Adrenal gland (tissue), 9 donors: ENCODE measurements at regions not wholly inside any gene's neighbourhood (a gene's known extent, or its start where the extent isn't known, plus 50 kb on each side); places are given as distances from the start of the nearest gene placed in this dataset.

ENCODE experiments used
- DNase-seq, 7 donors: peaks; one replicate each; pipeline ENCODE4 v3.0.0-alpha.2; 2019 to 2020
- H3K27ac ChIP-seq, 5 donors: fragments of 200-600 bp; sonication (generic) in 4 of 5; 1 replicate in 3 of 5; 2 replicates in 2 of 5; pipeline versions ENCODE4 v1.5.1 to v1.8.0; 2016 to 2020; ENCODE audit warnings: mild to moderate bottlenecking in 1 of 5
- H3K27me3 ChIP-seq: fragments of 200-600 bp; 2 replicates; pipeline ENCODE4 v1.8.0; 2021
- H3K36me3 ChIP-seq, 2 donors: fragments of 200-600 bp; replicated peaks in 1 of 2; 1 replicate in 1 of 2; 2 replicates in 1 of 2; pipeline versions ENCODE4 v1.5.1 to v1.8.0; 2018 to 2022
- H3K4me1 ChIP-seq, 2 donors: fragments of 200-600 bp; replicated peaks in 1 of 2; 1 replicate in 1 of 2; 2 replicates in 1 of 2; pipeline versions ENCODE4 v1.5.1 to v1.8.0; 2018 to 2021
- H3K4me3 ChIP-seq, 4 donors: fragments of 200-600 bp; sonication (generic) in 3 of 4; one replicate each; pipeline ENCODE4 v1.5.1; 2016 to 2018
- H3K9me3 ChIP-seq, 3 donors: fragments of 200-600 bp; sonication (generic) in 1 of 3; replicated peaks in 1 of 3; 1 replicate in 2 of 3; 2 replicates in 1 of 3; pipeline versions ENCODE4 v1.5.1 to v1.8.0; 2016 to 2021
- POLR2A ChIP-seq, 2 donors: fragments of 450-650 bp; IDR thresholded peaks; one replicate each; pipeline ENCODE4 v1.6.1; 2017; ENCODE audit warnings: antibody characterized with exemption in 2 of 2, mild to moderate bottlenecking in 2 of 2, moderate library complexity in 1 of 2
- WGBS, 4 donors: extraction: QIAGEN DNeasy Blood & Tissue Kit in 2 of 4; methylation state at CpG; one replicate each; pipeline versions ENCODE4 v1.1.5 to v1.1.7; 2013 to 2017; 5-methylcytosine and 5-hydroxymethylcytosine counted together
- intact Hi-C, 2 donors: fragments of 100-400 bp; cut with DNase I; formaldehyde crosslinking; loops; one replicate each; pipeline versions ENCODE4 v1.14.1 to v1.15.0; 2022 to 2023
- TF ChIP-seq, protein P1 (sequence below), 6 experiments: fragments of 450-650 bp in 4 of 6; fragments of 200-600 bp in 2 of 6; sonication (generic) in 1 of 6; IDR thresholded peaks; 1 replicate in 5 of 6; 2 replicates in 1 of 6; pipeline versions ENCODE4 v1.5.1 to v1.8.0; 2016 to 2021; ENCODE audit warnings: antibody characterized with exemption in 6 of 6, mild to moderate bottlenecking in 2 of 6, moderate library complexity in 1 of 6
- donor health status: healthy with polysubstance abuse.
- donor health status: Bipolar disorder and iron deficiency.
- donor health status: DM: yes; HTN: yes; CAD: no.
- donor health status: DM: no; HTN: no; CAD: no.
- donor health status: DM: no; HTN: no; CAD: no.

DNA sequence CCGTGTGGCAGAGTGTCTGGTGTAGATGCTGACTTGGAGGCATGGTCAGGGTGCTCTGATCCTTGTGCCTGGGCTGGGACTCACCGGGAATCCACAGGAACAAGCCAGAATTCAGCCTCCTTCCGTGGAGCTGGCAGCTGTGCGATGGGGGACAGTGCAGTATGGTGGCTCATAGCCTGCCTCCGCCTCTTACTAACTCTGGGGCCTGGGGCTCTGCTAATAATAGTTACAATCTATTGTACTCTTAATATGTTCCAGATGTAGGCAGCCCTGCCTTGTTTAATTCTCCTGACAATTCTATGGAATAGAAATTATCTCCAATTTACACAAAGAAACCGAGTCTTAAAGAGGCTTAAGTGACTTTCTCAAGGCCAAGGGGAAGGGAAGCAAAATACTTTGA, 77.6 kb downstream of the PCDH1 start:
- Histone ChIP-seq H3K9me3 (no peaks in the 10 kb centered on the region), H3K4me1 (no peaks in the 10 kb centered on the region), H3K27me3 (peaks cover 6% of the 10 kb centered on the region), H3K27ac (no peak overlapping the region), H3K4me3 (no peak overlapping the region), H3K36me3 (no peaks in the 10 kb centered on the region)
- WGBS, 4 donors = 62 to 72% (median 68%) methylated on average over 5 to 6 of the region's 6 CpGs
- intact Hi-C loops = no loop called here
- DNase-seq = no peak
- no peak for TF ChIP-seq POLR2A (IDR thresholded peaks at IDR 0.05)
- TF ChIP-seq, protein P1, sequence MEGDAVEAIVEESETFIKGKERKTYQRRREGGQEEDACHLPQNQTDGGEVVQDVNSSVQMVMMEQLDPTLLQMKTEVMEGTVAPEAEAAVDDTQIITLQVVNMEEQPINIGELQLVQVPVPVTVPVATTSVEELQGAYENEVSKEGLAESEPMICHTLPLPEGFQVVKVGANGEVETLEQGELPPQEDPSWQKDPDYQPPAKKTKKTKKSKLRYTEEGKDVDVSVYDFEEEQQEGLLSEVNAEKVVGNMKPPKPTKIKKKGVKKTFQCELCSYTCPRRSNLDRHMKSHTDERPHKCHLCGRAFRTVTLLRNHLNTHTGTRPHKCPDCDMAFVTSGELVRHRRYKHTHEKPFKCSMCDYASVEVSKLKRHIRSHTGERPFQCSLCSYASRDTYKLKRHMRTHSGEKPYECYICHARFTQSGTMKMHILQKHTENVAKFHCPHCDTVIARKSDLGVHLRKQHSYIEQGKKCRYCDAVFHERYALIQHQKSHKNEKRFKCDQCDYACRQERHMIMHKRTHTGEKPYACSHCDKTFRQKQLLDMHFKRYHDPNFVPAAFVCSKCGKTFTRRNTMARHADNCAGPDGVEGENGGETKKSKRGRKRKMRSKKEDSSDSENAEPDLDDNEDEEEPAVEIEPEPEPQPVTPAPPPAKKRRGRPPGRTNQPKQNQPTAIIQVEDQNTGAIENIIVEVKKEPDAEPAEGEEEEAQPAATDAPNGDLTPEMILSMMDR (IDR thresholded peaks at IDR 0.05) = no peak

DNA sequence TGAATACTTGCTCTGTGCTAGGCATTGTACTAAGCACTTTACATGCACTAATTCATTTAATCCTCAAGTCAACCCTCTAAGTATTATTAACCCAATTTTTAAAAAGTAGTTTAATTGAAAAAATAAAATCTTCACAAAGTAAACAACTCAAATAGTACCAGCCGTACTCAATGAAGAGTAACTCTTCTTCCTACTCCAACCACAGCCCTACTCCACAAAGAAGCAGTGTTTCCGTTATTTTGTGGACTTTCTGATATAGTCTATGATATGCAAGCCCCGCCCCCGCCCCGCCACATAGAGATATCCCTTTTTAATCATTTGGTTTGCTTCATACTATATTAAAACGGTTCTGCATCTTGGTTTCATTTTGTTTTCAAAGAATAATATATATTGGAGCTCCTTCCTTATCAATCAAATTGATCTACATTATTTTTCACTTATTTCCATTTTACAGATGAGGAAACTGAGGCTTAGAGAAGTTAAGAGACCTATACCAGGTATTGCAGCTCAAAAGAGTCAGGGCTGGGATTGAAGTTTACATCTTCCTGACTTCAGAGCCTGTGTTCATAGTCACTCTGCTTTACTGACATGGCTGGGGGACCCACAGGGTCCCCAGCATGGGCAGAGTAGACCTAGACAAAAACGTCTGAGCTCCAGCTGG, 78.6 kb downstream of the PCDH1 start:
- no peak for DNase-seq
- no peaks in the 10 kb centered on the region for H3K9me3 ChIP-seq
- no peak overlapping the region for H3K4me3 ChIP-seq
- H3K36me3 ChIP-seq = no peaks in the 10 kb centered on the region
- H3K4me1 ChIP-seq = no peaks in the 10 kb centered on the region
- no peaks in the 10 kb centered on the region for H3K27me3 ChIP-seq
- intact Hi-C loops = no loop called here
- WGBS, 4 donors = 71 to 77% (median 73%) methylated on average over 7 of the region's 7 CpGs
- TF ChIP-seq, protein P1 (IDR thresholded peaks at IDR 0.05) = no peak
- TF ChIP-seq POLR2A (IDR thresholded peaks at IDR 0.05) = no peak
- H3K27ac ChIP-seq = no peak overlapping the region

DNA sequence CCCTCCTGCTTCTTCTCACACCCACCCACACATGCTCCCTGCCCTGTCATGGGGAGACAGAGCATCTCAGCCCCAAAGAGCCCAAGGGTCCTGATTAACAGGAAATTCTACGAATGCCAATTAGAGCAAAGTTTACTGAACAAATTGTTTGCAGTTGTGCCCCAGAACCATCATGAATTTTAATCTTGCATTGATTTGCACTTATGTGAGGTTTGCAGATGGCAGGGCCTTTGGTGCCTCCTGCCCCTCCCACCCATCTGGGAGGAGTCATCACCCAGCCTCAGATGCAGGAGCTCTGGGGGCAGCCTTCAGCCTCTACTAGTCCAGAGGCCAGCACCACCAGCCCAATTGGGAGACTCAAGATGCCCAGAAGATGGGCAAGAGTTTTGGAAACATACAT, 80.8 kb downstream of the PCDH1 start:
- no peak overlapping the region for H3K4me3 ChIP-seq
- DNase-seq = no peak
- intact Hi-C loops = no loop called here
- H3K27me3 ChIP-seq = no peaks in the 10 kb centered on the region
- H3K36me3 ChIP-seq = no peaks in the 10 kb centered on the region
- TF ChIP-seq, protein P1 (IDR thresholded peaks at IDR 0.05) = no peak
- TF ChIP-seq POLR2A (IDR thresholded peaks at IDR 0.05) = no peak
- no peaks in the 10 kb centered on the region for H3K9me3 ChIP-seq
- H3K4me1 ChIP-seq = no peaks in the 10 kb centered on the region
- H3K27ac ChIP-seq = no peak overlapping the region
- WGBS, 4 donors = 0 to 56% (median 0%) methylated on average over 1 of the region's 1 CpG

DNA sequence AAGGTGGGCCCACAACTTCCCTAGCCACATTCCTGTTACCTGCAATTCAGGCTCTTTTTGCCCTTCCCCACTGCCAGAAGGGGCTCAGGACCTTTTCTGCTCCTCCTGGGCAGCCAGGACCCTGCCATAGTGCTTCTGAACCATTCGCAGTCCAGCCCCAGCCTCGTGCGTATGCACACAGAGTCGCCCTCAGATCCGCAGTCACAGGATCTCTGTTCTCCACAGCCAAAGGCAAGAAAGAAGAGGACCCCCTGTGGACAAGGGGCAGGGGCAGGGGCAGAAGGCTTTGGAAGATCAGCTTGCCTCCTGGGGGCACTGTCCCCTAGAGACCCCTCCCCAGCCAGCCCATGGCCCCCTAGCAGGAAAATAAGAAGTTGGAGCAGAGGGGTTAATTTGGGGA, 82.8 kb downstream of the PCDH1 start:
- 78 to 89% (median 86%) methylated on average over 5 of the region's 5 CpGs for WGBS, 4 donors
- intact Hi-C loops = no loop called here

More for the DNA sequence above, 82.8 kb downstream of the PCDH1 start:
- DNase-seq = no peak
- Histone ChIP-seq H3K27me3 (no peaks in the 10 kb centered on the region), H3K36me3 (no peaks in the 10 kb centered on the region), H3K27ac (no peak overlapping the region), H3K4me1 (no peaks in the 10 kb centered on the region), H3K4me3 (no peak overlapping the region), H3K9me3 (no peaks in the 10 kb centered on the region)
- TF ChIP-seq, protein P1 (IDR thresholded peaks at IDR 0.05) = no peak
- TF ChIP-seq POLR2A (IDR thresholded peaks at IDR 0.05) = no peak
